Activated T-helper 17 cell treated with anti-CD3 and anti-CD28 coated beads, Interleukin-2, amount 50 U/mL, for 72 hours (primary cell): ENCODE measurements at regions not wholly inside any gene's neighbourhood (a gene's known extent, or its start where the extent isn't known, plus 50 kb on each side); places are given as distances from the start of the nearest gene placed in this dataset.
"Not testable (repeated sequence)": the region's sequence is repeated elsewhere in the genome, so short reads cannot be mapped to it uniquely, and the experiment has no call there.

ENCODE experiments used
- ATAC-seq: fragments of 150-1000 bp; cut with Tn5 transposase; replicated peaks from 2 replicates; pipeline ENCODE4 v1.10.0; 2021; ENCODE audit warnings: mild to moderate bottlenecking, moderate library complexity
- H3K27ac Mint-ChIP-seq: one replicate; pipeline ENCODE4 v1.8.0; 2022; ENCODE audit warnings: mixed read lengths
- H3K27me3 Mint-ChIP-seq: one replicate; pipeline ENCODE4 v1.8.0; 2022; ENCODE audit warnings: mixed read lengths
- H3K36me3 Mint-ChIP-seq: one replicate; pipeline ENCODE4 v1.8.0; 2022; ENCODE audit warnings: low read depth, mild to moderate bottlenecking, mixed read lengths
- H3K4me1 Mint-ChIP-seq: one replicate; pipeline ENCODE4 v1.8.0; 2022; ENCODE audit warnings: mixed read lengths
- H3K4me3 Mint-ChIP-seq: one replicate; pipeline ENCODE4 v1.8.0; 2022; ENCODE audit warnings: mild to moderate bottlenecking, mixed read lengths
- H3K9me3 Mint-ChIP-seq: one replicate; pipeline ENCODE4 v1.8.0; 2022; ENCODE audit warnings: mixed read lengths

- Mint-ChIP-seq H3K27ac (no peak overlapping the region), H3K4me1 (no peaks in the 10 kb centered on the region), H3K27me3 (no peaks in the 10 kb centered on the region), H3K36me3 (no peaks in the 10 kb centered on the region), H3K9me3 (peaks cover 4% of the 10 kb centered on the region), H3K4me3 (no peak overlapping the region)
- no peak for ATAC-seq
These were observed 190.2 kb upstream of the CDH11 start for GRCh38 chr16:65312071-65312470.

GRCh38 chr16:65310491-65310890, 188.6 kb upstream of the CDH11 start:
- H3K36me3 Mint-ChIP-seq, H3K27ac Mint-ChIP-seq, ATAC-seq, H3K27me3 Mint-ChIP-seq, H3K9me3 Mint-ChIP-seq, H3K4me1 Mint-ChIP-seq, H3K4me3 Mint-ChIP-seq: not testable (repeated sequence)

DNA sequence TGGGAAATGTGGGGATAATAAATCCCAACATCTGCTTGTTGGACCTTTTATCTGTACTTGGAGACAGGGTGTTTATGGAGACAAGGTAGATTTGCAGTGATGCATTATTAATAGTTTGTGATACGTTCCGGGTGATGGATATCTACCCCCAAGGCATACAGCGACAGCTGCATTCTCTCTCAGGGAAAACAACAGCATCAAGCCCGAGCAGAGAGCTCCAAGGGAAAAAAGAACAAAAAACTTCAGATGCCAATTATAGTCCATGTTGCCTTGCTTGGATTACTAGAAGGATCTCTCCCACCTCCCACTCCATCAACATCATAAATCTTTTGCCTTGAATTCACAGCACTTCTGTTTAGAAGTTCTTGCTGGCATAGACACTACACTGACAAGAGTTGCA, 187.5 kb upstream of the CDH11 start:
- Mint-ChIP-seq H3K4me3 (no peak overlapping the region), H3K27me3 (no peaks in the 10 kb centered on the region), H3K9me3 (peaks cover 8% of the 10 kb centered on the region), H3K4me1 (no peaks in the 10 kb centered on the region), H3K27ac (no peak overlapping the region), H3K36me3 (no peaks in the 10 kb centered on the region)
- ATAC-seq, result no peak

- no peaks in the 10 kb centered on the region for H3K4me1 Mint-ChIP-seq
- H3K9me3 Mint-ChIP-seq, result peaks cover 8% of the 10 kb centered on the region
- no peaks in the 10 kb centered on the region for H3K36me3 Mint-ChIP-seq
- H3K4me3 Mint-ChIP-seq, result no peak overlapping the region
- no peak overlapping the region for H3K27ac Mint-ChIP-seq
- no peaks in the 10 kb centered on the region for H3K27me3 Mint-ChIP-seq
- no peak for ATAC-seq
These were observed 186.6 kb upstream of the CDH11 start for GRCh38 chr16:65308506-65308905.

DNA sequence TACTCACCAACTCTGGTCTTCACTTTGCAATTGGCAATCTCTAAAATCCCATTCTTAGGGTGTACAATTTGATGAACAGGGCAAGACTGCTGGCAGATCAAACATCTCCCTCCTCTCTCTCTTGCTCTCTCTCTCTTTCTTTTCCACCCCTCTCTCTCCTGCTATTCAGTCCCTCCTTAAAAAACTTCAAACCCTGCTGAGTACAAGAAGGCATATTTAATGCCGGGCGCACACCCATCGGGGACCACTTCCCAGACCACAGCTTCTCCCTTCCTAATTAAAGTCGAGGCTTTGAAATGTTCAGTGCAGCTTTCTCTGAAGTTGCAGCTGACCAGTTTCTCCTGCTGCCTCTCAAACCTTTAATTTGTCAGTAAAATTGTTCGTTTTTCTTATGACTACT, 185.4 kb upstream of the CDH11 start:
- Mint-ChIP-seq H3K27ac (no peak overlapping the region), H3K27me3 (no peaks in the 10 kb centered on the region), H3K4me1 (no peaks in the 10 kb centered on the region), H3K36me3 (no peaks in the 10 kb centered on the region), H3K4me3 (no peak overlapping the region), H3K9me3 (peaks cover 14% of the 10 kb centered on the region)
- no peak for ATAC-seq

GRCh38 chr16:65306722-65307121, 184.9 kb upstream of the CDH11 start:
- no peak overlapping the region for H3K4me3 Mint-ChIP-seq
- no peak overlapping the region for H3K27ac Mint-ChIP-seq
- no peak for ATAC-seq
- no peaks in the 10 kb centered on the region for H3K36me3 Mint-ChIP-seq
- no peaks in the 10 kb centered on the region for H3K27me3 Mint-ChIP-seq
- H3K9me3 Mint-ChIP-seq, result peaks cover 14% of the 10 kb centered on the region
- H3K4me1 Mint-ChIP-seq, result no peaks in the 10 kb centered on the region

- peaks cover 14% of the 10 kb centered on the region for H3K9me3 Mint-ChIP-seq
- ATAC-seq, result no peak
- no peak overlapping the region for H3K4me3 Mint-ChIP-seq
- no peaks in the 10 kb centered on the region for H3K4me1 Mint-ChIP-seq
- no peaks in the 10 kb centered on the region for H3K27me3 Mint-ChIP-seq
- no peak overlapping the region for H3K27ac Mint-ChIP-seq
- no peaks in the 10 kb centered on the region for H3K36me3 Mint-ChIP-seq
These were observed 184.4 kb upstream of the CDH11 start for GRCh38 chr16:65306300-65306699.

DNA sequence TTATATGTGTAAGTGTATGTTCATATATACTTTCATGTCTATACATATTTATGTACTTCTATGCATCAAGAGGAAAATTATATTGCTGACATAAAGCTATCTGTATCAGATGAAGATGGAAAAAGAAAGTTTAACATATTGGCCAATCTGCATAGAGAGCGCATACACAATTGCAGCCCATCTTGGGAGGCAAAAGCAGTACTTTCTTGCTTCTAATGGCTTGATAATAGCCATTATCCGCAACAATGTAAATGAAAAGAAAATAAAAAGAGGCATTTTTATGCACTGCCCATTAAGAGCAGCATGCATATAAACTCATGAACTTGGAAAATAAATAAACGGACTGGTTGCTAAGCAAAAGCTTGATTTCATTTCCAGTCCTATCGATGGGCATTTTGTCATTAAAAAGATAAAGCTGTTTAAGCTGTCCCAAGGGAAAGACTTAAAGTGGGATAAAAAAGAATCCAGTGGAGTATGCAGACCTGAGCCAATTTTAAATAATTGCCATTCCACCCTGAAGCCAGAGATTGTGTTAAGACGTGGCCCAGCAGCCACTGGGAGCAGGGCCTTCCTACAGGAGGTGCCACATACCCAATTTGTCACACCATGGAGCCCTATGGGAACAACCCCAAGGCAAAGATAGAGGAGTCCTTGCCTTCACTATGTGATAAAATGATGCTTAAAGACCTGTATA, 183.6 kb upstream of the CDH11 start:
- H3K27me3 Mint-ChIP-seq, result no peaks in the 10 kb centered on the region
- peaks cover 14% of the 10 kb centered on the region for H3K9me3 Mint-ChIP-seq
- no peaks in the 10 kb centered on the region for H3K36me3 Mint-ChIP-seq
- H3K4me1 Mint-ChIP-seq, result no peaks in the 10 kb centered on the region
- no peak overlapping the region for H3K27ac Mint-ChIP-seq
- ATAC-seq, result no peak
- H3K4me3 Mint-ChIP-seq, result no peak overlapping the region

- Mint-ChIP-seq H3K27ac (no peak overlapping the region), H3K9me3 (peaks cover 9% of the 10 kb centered on the region), H3K4me3 (no peak overlapping the region), H3K27me3 (no peaks in the 10 kb centered on the region), H3K4me1 (no peaks in the 10 kb centered on the region), H3K36me3 (no peaks in the 10 kb centered on the region)
- no peak for ATAC-seq
These were observed 179.2 kb upstream of the CDH11 start for GRCh38 chr16:65301029-65301428.

DNA sequence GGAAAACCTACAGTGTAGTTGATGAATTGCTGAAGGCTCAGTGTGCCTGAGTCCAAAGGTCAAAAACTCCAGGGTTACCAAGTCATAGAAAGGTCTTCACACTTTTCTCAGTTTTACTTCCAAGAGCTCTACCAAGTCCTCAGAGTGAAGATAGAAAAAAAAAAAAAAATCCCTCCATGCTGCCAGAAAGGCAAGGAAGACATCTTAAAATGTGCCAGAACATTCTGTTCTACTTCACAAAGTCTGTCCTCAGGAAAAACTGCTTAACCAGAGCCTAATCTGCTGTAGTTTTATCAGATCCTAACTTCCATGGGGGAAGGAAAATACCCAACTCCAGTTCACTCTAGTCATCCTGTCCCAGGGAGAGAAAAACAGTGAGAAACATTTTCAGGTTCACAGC, 175.6 kb upstream of the CDH11 start:
- H3K36me3 Mint-ChIP-seq, result no peaks in the 10 kb centered on the region
- peaks cover 5% of the 10 kb centered on the region for H3K9me3 Mint-ChIP-seq
- no peak for ATAC-seq
- H3K27me3 Mint-ChIP-seq, result no peaks in the 10 kb centered on the region
- no peaks in the 10 kb centered on the region for H3K4me1 Mint-ChIP-seq
- H3K27ac Mint-ChIP-seq, result no peak overlapping the region
- H3K4me3 Mint-ChIP-seq, result no peak overlapping the region

DNA sequence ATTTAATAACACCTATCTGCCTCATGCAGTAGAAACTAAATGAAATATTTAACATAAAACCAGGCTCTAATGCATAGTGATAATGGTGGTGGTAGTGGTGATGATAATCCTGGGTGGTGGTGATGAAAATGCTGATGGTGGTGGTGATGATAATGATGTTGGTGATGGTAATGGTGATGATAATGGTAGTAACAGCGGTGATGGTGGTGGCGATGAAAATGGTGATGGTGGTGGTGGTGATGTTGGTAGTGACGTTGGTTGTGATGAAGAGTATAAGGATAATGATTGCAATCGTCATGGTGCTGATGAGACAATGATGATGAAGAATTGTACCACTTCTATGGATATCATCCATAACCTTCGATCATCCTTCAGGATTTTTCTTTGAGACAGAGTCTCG, 173.7 kb upstream of the CDH11 start:
- ATAC-seq, result no peak
- no peaks in the 10 kb centered on the region for H3K36me3 Mint-ChIP-seq
- H3K4me3 Mint-ChIP-seq, result no peak overlapping the region
- H3K27me3 Mint-ChIP-seq, result no peaks in the 10 kb centered on the region
- peaks cover 5% of the 10 kb centered on the region for H3K9me3 Mint-ChIP-seq
- no peak overlapping the region for H3K27ac Mint-ChIP-seq
- no peaks in the 10 kb centered on the region for H3K4me1 Mint-ChIP-seq

DNA sequence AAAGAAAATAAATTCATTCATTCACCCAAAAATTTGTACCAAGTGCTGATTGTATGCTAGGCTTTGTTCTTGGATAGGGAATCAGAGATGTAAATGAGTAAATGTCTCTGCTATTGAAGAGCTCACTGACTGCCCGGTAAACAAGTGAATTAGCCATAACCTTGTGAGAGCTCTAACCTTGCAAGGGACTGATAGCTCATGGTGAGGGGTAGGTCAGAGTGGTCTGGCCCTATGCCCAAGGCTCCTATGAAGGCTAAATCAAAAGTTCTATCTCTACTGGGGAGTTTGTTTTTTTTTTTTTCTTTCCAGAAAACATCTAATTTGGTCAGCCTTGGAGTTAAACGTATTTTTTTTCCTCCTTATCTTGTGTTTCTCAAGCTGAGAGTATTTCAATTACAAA, 172.8 kb upstream of the CDH11 start:
- no peaks in the 10 kb centered on the region for H3K36me3 Mint-ChIP-seq
- no peaks in the 10 kb centered on the region for H3K4me1 Mint-ChIP-seq
- no peak overlapping the region for H3K4me3 Mint-ChIP-seq
- no peaks in the 10 kb centered on the region for H3K27me3 Mint-ChIP-seq
- peaks cover 8% of the 10 kb centered on the region for H3K9me3 Mint-ChIP-seq
- H3K27ac Mint-ChIP-seq, result no peak overlapping the region
- ATAC-seq, result no peak

GRCh38 chr16:65294165-65294564, 172.3 kb upstream of the CDH11 start:
- no peak for ATAC-seq
- H3K27ac Mint-ChIP-seq, result no peak overlapping the region
- peaks cover 9% of the 10 kb centered on the region for H3K9me3 Mint-ChIP-seq
- no peaks in the 10 kb centered on the region for H3K4me1 Mint-ChIP-seq
- no peak overlapping the region for H3K4me3 Mint-ChIP-seq
- no peaks in the 10 kb centered on the region for H3K27me3 Mint-ChIP-seq
- H3K36me3 Mint-ChIP-seq, result no peaks in the 10 kb centered on the region

GRCh38 chr16:65289022-65289421, 167.2 kb upstream of the CDH11 start:
- H3K27ac Mint-ChIP-seq, result no peak overlapping the region
- no peaks in the 10 kb centered on the region for H3K36me3 Mint-ChIP-seq
- H3K27me3 Mint-ChIP-seq, result no peaks in the 10 kb centered on the region
- H3K9me3 Mint-ChIP-seq, result peaks cover 9% of the 10 kb centered on the region
- no peak for ATAC-seq
- no peak overlapping the region for H3K4me3 Mint-ChIP-seq
- H3K4me1 Mint-ChIP-seq, result no peaks in the 10 kb centered on the region

DNA sequence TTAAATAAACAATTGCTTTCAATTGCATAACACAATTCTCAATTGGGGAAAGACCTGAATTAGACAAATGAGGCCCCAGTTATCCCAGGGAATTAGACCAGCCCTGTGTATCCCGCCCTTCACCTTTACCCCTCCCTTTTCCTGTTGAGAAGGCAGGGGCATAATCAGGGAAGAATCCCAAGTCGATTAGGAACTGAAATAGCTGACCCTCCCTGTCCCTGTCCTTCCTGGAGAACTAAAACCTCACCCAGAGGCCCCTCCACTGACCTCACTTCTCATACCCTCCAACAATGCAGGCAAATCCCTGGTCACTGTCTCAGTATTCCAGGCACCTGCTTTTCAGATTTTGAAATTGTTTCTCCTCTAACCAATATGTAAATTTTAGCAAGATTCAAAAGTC, 165.4 kb upstream of the CDH11 start:
- Mint-ChIP-seq H3K27ac (no peak overlapping the region), H3K9me3 (peaks cover 16% of the 10 kb centered on the region), H3K4me3 (no peak overlapping the region), H3K36me3 (no peaks in the 10 kb centered on the region), H3K4me1 (no peaks in the 10 kb centered on the region), H3K27me3 (no peaks in the 10 kb centered on the region)
- no peak for ATAC-seq
